ENCODE measurements at regions not wholly inside any gene's neighbourhood (a gene's known extent, or its start where the extent isn't known, plus 50 kb on each side); places are given as distances from the start of the nearest gene placed in this dataset.

DNA sequence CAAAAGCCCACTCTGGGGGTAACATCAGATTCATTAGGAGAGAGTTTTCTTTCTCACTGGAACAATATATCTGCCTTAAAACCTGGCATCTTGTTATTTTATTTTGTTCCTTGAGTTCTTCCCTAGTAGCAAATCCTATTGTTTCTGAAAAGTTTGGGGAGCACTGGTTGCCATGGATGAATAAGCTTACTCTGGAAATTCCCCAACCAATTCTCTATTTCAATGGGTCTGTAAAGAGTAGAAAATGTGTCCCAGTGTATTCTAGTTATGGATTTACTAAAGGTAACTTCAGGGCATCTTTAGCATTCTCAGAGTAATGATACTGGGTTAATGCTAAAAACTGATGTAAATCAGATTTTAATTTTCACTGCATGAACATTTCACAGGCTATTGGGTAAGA lies 94.2 kb upstream of the S1PR3 start:
- TF ChIP-seq RAD21 (IDR thresholded peaks at IDR 0.05; ENCODE audit: low read length) (no peak), POLR2AphosphoS5 (IDR thresholded peaks at IDR 0.05; ENCODE audit: low read depth, low read length) (no peak)
- TF ChIP-seq, protein P1, sequence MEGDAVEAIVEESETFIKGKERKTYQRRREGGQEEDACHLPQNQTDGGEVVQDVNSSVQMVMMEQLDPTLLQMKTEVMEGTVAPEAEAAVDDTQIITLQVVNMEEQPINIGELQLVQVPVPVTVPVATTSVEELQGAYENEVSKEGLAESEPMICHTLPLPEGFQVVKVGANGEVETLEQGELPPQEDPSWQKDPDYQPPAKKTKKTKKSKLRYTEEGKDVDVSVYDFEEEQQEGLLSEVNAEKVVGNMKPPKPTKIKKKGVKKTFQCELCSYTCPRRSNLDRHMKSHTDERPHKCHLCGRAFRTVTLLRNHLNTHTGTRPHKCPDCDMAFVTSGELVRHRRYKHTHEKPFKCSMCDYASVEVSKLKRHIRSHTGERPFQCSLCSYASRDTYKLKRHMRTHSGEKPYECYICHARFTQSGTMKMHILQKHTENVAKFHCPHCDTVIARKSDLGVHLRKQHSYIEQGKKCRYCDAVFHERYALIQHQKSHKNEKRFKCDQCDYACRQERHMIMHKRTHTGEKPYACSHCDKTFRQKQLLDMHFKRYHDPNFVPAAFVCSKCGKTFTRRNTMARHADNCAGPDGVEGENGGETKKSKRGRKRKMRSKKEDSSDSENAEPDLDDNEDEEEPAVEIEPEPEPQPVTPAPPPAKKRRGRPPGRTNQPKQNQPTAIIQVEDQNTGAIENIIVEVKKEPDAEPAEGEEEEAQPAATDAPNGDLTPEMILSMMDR (IDR thresholded peaks at IDR 0.05), result no peak
- TF ChIP-seq, protein P2, sequence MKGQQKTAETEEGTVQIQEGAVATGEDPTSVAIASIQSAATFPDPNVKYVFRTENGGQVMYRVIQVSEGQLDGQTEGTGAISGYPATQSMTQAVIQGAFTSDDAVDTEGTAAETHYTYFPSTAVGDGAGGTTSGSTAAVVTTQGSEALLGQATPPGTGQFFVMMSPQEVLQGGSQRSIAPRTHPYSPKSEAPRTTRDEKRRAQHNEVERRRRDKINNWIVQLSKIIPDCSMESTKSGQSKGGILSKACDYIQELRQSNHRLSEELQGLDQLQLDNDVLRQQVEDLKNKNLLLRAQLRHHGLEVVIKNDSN (IDR thresholded peaks at IDR 0.05; ENCODE audit: borderline replicate concordance, low read depth), result no peak
